Activated T-helper 9 cell treated with anti-CD3 and anti-CD28 coated beads, Interleukin-2, amount 50 U/mL, for 16 hours (primary cell): ENCODE measurements at regions not wholly inside any gene's neighbourhood (a gene's known extent, or its start where the extent isn't known, plus 50 kb on each side); places are given as distances from the start of the nearest gene placed in this dataset.

Experiments
- DNase-seq: peaks from one replicate; pipeline ENCODE4 v3.0.0-alpha.2; 2020; ENCODE audit warnings: low read depth

GRCh38 chr4:138317175-138317748 lies 75.1 kb upstream of the SLC7A11 start:
- DNase-seq: no peak

GRCh38 chr4:138312536-138312911 lies 70.4 kb upstream of the SLC7A11 start:
- no peak for DNase-seq

- no peak for DNase-seq
Observed at GRCh38 chr4:138311771-138312535, 69.8 kb upstream of the SLC7A11 start.

GRCh38 chr4:138310991-138311390 lies 68.8 kb upstream of the SLC7A11 start:
- DNase-seq: no peak

- DNase-seq: no peak
Observed at GRCh38 chr4:138310498-138310897, 68.3 kb upstream of the SLC7A11 start.

GRCh38 chr4:138308356-138308755 lies 66.2 kb upstream of the SLC7A11 start:
- no peak for DNase-seq

GRCh38 chr4:138307319-138307718 lies 65.2 kb upstream of the SLC7A11 start:
- no peak for DNase-seq

- no peak for DNase-seq
Observed at GRCh38 chr4:138305050-138305449, 62.9 kb upstream of the SLC7A11 start.

- no peak for DNase-seq
Observed at GRCh38 chr4:138301536-138301935, 59.4 kb upstream of the SLC7A11 start.

- DNase-seq: no peak
Observed at GRCh38 chr4:138300616-138301015, 58.5 kb upstream of the SLC7A11 start.

GRCh38 chr4:138299881-138300280 lies 57.7 kb upstream of the SLC7A11 start:
- no peak for DNase-seq

GRCh38 chr4:138298866-138299265 lies 56.7 kb upstream of the SLC7A11 start:
- no peak for DNase-seq

- no peak for DNase-seq
Observed at GRCh38 chr4:138298431-138298830, 56.3 kb upstream of the SLC7A11 start.

- DNase-seq: no peak
Observed at GRCh38 chr4:138297743-138298405, 55.7 kb upstream of the SLC7A11 start.

GRCh38 chr4:138292321-138292720 lies 50.2 kb upstream of the SLC7A11 start:
- DNase-seq: no peak
